Lung microvascular endothelial cell (primary cell): ENCODE measurements at regions not wholly inside any gene's neighbourhood (a gene's known extent, or its start where the extent isn't known, plus 50 kb on each side); places are given as distances from the start of the nearest gene placed in this dataset.

Experiments
- DNase-seq, 2 donors: peaks; one replicate each; pipeline versions ENCODE4 v3.0.0 to v3.0.0-alpha.2; 2010; ENCODE audit warnings: low read depth in 2 of 2

- no peak for DNase-seq
Observed at GRCh38 chr6:21518317-21518716, 75.2 kb upstream of the SOX4 start.

GRCh38 chr6:21519642-21520041, 73.9 kb upstream of the SOX4 start:
- no peak for DNase-seq

- no peak for DNase-seq
Observed at GRCh38 chr6:21521276-21521675, 72.3 kb upstream of the SOX4 start.

- no peak for DNase-seq
Observed at GRCh38 chr6:21522143-21522747, 71.3 kb upstream of the SOX4 start.

GRCh38 chr6:21522797-21523456, 70.6 kb upstream of the SOX4 start:
- peak in 1 of 2 donors; percentile 11 for DNase-seq

GRCh38 chr6:21523652-21524051, 69.9 kb upstream of the SOX4 start:
- no peak for DNase-seq

- no peak for DNase-seq
Observed at GRCh38 chr6:21524201-21524600, 69.3 kb upstream of the SOX4 start.

GRCh38 chr6:21526974-21527373, 66.6 kb upstream of the SOX4 start:
- no peak for DNase-seq

- DNase-seq = peak in 1 of 2 donors; percentile 11
Observed at GRCh38 chr6:21527731-21528130, 65.8 kb upstream of the SOX4 start.

GRCh38 chr6:21529431-21529830, 64.1 kb upstream of the SOX4 start:
- no peak for DNase-seq

- DNase-seq = no peak
Observed at GRCh38 chr6:21531393-21531792, 62.2 kb upstream of the SOX4 start.

- no peak for DNase-seq
Observed at GRCh38 chr6:21533678-21534077, 59.9 kb upstream of the SOX4 start.

- DNase-seq = no peak
Observed at GRCh38 chr6:21536280-21536766, 57.2 kb upstream of the SOX4 start.

- no peak for DNase-seq
Observed at GRCh38 chr6:21537637-21538036, 55.9 kb upstream of the SOX4 start.

GRCh38 chr6:21538186-21538798, 55.3 kb upstream of the SOX4 start:
- DNase-seq = no peak

- DNase-seq = no peak
Observed at GRCh38 chr6:21539621-21540100, 53.9 kb upstream of the SOX4 start.
